ENCODE measurements at regions not wholly inside any gene's neighbourhood (a gene's known extent, or its start where the extent isn't known, plus 50 kb on each side); places are given as distances from the start of the nearest gene placed in this dataset.

- H3K4me3 ChIP-seq: no peak overlapping the region
- no peaks in the 10 kb centered on the region for H3K4me1 ChIP-seq (replicated peaks in 1 of 2)
- peak in 5 of 8 experiments; percentile 37 to 91 (median 68) for ATAC-seq (replicated peaks in 6 of 8)
- WGBS, 10 experiments: 0 to 100% (median 55%) methylated on average over 1 to 2 of the region's 2 CpGs
- no peak overlapping the region for H3K27ac ChIP-seq
- in situ Hi-C loops (cut with MboI; ENCODE audit: low pct_unique_long_range_greater_than_20kb in 2 of 9, low sequenced_read_pairs in 9 of 9, unreplicated experiment in 9 of 9): no loop called here
These were observed 225.5 kb upstream of the GALNT5 start for GRCh38 chr2:157032017-157032416.

DNA sequence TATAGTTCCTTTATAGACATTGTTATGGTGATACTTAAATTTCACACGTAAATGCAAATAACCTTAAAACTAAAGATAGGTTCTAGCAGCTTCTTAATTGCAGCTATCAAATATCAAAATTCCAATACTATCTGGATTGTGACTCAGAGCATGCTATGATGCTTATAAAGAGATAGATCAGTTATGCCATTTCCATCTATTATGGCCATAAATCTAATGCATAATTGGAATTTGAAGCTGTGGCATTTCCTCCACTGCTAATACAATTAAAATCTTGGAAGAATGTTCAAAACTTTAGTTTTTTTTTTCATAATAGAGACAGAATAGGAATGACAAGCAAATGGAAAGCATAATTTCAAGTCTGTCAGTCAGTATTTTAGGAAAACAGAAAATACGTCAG lies 220.8 kb upstream of the GALNT5 start:
- Histone ChIP-seq H3K4me3 (no peak overlapping the region), H3K27ac (no peak overlapping the region), H3K4me1 (replicated peaks in 1 of 2) (no peaks in the 10 kb centered on the region)
- 81 to 100% (median 95%) methylated on average over 1 to 2 of the region's 2 CpGs for WGBS, 10 experiments
- no peak for ATAC-seq (replicated peaks in 6 of 8)
- in situ Hi-C loops (cut with MboI; ENCODE audit: low pct_unique_long_range_greater_than_20kb in 2 of 9, low sequenced_read_pairs in 9 of 9, unreplicated experiment in 9 of 9): no loop called here

GRCh38 chr2:157043786-157044185 lies 213.7 kb upstream of the GALNT5 start:
- 0 to 100% (median 59%) methylated on average over 1 of the region's 1 CpG; no CpG with 5 or more reads in 2 of the 10 experiments for WGBS, 10 experiments
- no peak overlapping the region for H3K4me3 ChIP-seq
- ATAC-seq (replicated peaks in 6 of 8): peak in 2 of 8 experiments; percentile 34 to 50
- H3K4me1 ChIP-seq (replicated peaks in 1 of 2): peaks cover 0 to 3% of the 10 kb centered on the region in 2 donors
- in situ Hi-C loops (cut with MboI; ENCODE audit: low pct_unique_long_range_greater_than_20kb in 2 of 9, low sequenced_read_pairs in 9 of 9, unreplicated experiment in 9 of 9): no loop called here
- H3K27ac ChIP-seq: no peak overlapping the region

DNA sequence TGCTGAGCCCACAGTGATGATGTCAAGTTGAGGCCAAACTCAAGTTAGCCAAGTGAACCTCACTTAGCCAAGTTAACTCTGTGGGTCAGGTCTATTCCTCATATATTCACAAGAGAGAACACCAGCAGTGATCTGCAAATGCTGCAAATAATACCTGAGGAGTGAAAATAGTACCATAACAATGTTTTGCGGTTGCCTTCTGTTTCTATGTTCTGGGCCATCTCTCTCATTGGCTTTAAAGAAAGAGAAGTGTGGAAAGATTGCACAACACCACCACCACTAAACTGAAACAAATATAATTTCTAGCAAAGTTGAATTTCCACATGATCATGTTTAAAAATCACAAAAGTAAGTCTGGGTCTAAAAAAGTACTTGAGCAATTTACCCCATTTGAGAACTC lies 211.1 kb upstream of the GALNT5 start:
- Histone ChIP-seq H3K27ac (no peak overlapping the region), H3K4me1 (replicated peaks in 1 of 2) (peaks cover 0 to 3% of the 10 kb centered on the region in 2 donors), H3K4me3 (no peak overlapping the region)
- in situ Hi-C loops (cut with MboI; ENCODE audit: low pct_unique_long_range_greater_than_20kb in 2 of 9, low sequenced_read_pairs in 9 of 9, unreplicated experiment in 9 of 9): no loop called here
- WGBS, 10 experiments: 80 to 100% (median 100%) methylated on average over 1 of the region's 1 CpG; no CpG with 5 or more reads in 2 of the 10 experiments
- ATAC-seq (replicated peaks in 6 of 8): no peak

DNA sequence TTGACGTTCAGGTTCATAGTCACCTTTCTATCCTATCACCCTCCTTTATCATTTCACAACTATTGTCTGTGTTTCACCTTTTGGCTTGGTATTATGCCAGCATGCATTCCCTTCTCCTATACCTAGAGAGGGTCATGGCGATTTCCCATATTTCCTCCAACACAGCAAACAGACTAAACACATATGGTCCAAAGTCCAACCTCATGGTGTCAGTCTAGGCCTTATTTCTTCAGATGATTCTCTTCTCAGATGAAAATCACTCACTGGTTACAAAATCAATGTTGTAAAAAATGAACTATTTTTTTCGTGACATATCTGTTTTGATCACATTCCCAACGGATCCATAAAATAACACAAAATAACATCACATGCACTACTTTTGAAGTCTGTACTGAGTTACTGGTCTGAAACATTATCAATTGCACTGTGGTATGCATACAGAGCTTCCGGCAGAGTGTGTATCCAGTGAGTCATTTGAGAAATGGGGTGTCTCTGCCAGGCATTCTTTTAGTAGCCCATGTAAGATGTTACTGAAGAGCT lies 204.8 kb upstream of the GALNT5 start:
- Histone ChIP-seq H3K27ac (no peak overlapping the region), H3K4me1 (replicated peaks in 1 of 2) (peaks cover 4% of the 10 kb centered on the region in 2 donors), H3K4me3 (no peak overlapping the region)
- ATAC-seq (replicated peaks in 6 of 8): peak in 4 of 8 experiments; percentile 56 to 98 (median 91)
- in situ Hi-C loops (cut with MboI; ENCODE audit: low pct_unique_long_range_greater_than_20kb in 2 of 9, low sequenced_read_pairs in 9 of 9, unreplicated experiment in 9 of 9): no loop called here
- WGBS, 10 experiments: 4 to 98% (median 81%) methylated on average over 1 to 5 of the region's 5 CpGs; no CpG with 5 or more reads in 2 of the 10 experiments

GRCh38 chr2:157053876-157054275 lies 203.6 kb upstream of the GALNT5 start:
- WGBS, 10 experiments: 67 to 100% (median 89%) methylated on average over 1 of the region's 1 CpG; no CpG with 5 or more reads in 1 of the 10 experiments
- ATAC-seq (replicated peaks in 6 of 8): peak in 2 of 8 experiments; percentile 20 to 29
- H3K4me3 ChIP-seq: no peak overlapping the region
- in situ Hi-C loops (cut with MboI; ENCODE audit: low pct_unique_long_range_greater_than_20kb in 2 of 9, low sequenced_read_pairs in 9 of 9, unreplicated experiment in 9 of 9): no loop called here
- H3K27ac ChIP-seq: no peak overlapping the region
- H3K4me1 ChIP-seq (replicated peaks in 1 of 2): peaks cover 4% of the 10 kb centered on the region in 2 donors

DNA sequence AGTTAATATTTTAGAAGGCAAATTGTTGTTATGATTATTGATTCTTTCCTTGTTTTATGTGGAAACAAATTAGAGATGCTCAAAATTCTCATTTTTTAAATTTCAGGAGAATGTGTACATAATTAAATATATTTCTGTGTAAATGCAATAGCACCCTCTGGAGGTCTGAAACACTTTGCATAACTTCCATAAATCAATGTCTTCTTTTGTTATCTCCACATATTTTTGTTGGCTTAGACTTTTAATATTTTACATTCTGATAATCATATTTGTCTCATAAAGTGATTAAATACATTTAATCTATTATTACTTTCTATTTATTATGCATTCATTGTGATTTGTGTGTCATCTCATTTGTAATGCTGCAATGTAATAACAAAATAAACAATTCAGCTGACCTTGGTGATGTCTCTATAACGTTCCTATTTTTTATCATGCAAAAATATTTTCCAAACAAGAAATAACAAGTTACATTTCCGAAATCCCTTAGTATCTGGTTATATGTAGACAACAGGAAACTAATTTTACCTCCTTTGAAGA lies 201.8 kb upstream of the GALNT5 start:
- H3K4me1 ChIP-seq (replicated peaks in 1 of 2): peaks cover 7 to 10% of the 10 kb centered on the region in 2 donors
- H3K27ac ChIP-seq: no peak overlapping the region
- no peak for ATAC-seq (replicated peaks in 6 of 8)
- in situ Hi-C loops (cut with MboI; ENCODE audit: low pct_unique_long_range_greater_than_20kb in 2 of 9, low sequenced_read_pairs in 9 of 9, unreplicated experiment in 9 of 9): no loop called here
- H3K4me3 ChIP-seq: no peak overlapping the region
- 0 to 73% (median 43%) methylated on average over 2 of the region's 2 CpGs for WGBS, 10 experiments

- WGBS, 10 experiments: 0 to 62% (median 20%) methylated on average over 1 of the region's 1 CpG; no CpG with 5 or more reads in 1 of the 10 experiments
These were observed 201.3 kb upstream of the GALNT5 start for GRCh38 chr2:157056200-157056676.

DNA sequence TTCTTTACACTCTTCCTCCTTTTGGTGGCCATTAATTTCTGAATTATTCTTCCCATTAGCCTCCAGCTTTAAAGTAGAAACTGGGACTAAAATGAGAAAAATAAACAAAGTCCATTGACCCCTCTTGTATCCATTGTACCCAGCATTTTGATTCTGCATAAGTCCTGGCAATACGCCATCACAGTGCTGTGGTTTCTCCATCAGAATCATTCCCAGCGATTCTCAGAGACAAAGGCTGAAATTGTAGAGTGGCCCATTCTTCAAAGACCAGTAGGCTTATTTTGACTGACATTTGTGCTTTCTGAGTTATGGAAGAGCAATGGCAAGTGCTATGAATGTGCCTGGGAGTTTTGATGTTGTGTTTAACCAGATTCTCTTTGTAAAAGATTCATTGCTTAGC lies 199.3 kb upstream of the GALNT5 start:
- 89 to 100% (median 100%) methylated on average over 1 to 2 of the region's 2 CpGs; no CpG with 5 or more reads in 2 of the 10 experiments for WGBS, 10 experiments
- ATAC-seq (replicated peaks in 6 of 8): no peak
- Histone ChIP-seq H3K4me3 (no peak overlapping the region), H3K4me1 (replicated peaks in 1 of 2) (peaks cover 9 to 12% of the 10 kb centered on the region in 2 donors), H3K27ac (no peak overlapping the region)
- in situ Hi-C loops (cut with MboI; ENCODE audit: low pct_unique_long_range_greater_than_20kb in 2 of 9, low sequenced_read_pairs in 9 of 9, unreplicated experiment in 9 of 9): no loop called here

More at GRCh38 chr2:157056200-157056676, 201.3 kb upstream of the GALNT5 start:
- H3K4me3 ChIP-seq: no peak overlapping the region
- H3K27ac ChIP-seq: no peak overlapping the region
- in situ Hi-C loops (cut with MboI; ENCODE audit: low pct_unique_long_range_greater_than_20kb in 2 of 9, low sequenced_read_pairs in 9 of 9, unreplicated experiment in 9 of 9): no loop called here
- peak in 1 of 8 experiments; percentile 59 for ATAC-seq (replicated peaks in 6 of 8)
- H3K4me1 ChIP-seq (replicated peaks in 1 of 2): peaks cover 9 to 12% of the 10 kb centered on the region in 2 donors

- 100% methylated on average over 1 to 2 of the region's 2 CpGs; no CpG with 5 or more reads in 2 of the 10 experiments for WGBS, 10 experiments
- H3K27ac ChIP-seq: no peak overlapping the region
- in situ Hi-C loops (cut with MboI; ENCODE audit: low pct_unique_long_range_greater_than_20kb in 2 of 9, low sequenced_read_pairs in 9 of 9, unreplicated experiment in 9 of 9): no loop called here
- ATAC-seq (replicated peaks in 6 of 8): no peak
- H3K4me3 ChIP-seq: no peak overlapping the region
- H3K4me1 ChIP-seq (replicated peaks in 1 of 2): peaks cover 9 to 10% of the 10 kb centered on the region in 2 donors
These were observed 198.5 kb upstream of the GALNT5 start for GRCh38 chr2:157059036-157059435.

DNA sequence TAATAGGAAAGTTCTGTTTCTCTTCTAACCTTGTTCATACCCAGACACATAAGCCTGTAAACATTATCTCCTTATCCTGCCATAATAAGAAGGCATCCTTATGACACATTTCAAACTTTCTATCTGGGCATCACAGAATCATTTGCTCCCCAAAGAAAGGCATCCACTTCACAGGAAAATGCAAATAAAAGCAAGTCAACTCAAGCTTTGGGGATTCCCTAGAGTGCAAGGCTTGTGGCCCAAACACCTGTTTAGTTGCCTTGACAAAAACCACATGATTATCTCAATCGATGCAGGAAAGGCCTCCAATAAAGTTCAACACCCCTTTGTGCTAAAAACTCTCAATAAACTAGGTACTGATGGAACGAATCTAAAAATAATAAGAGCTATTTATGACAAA lies 195.7 kb upstream of the GALNT5 start:
- Histone ChIP-seq H3K4me1 (replicated peaks in 1 of 2) (peaks cover 5 to 8% of the 10 kb centered on the region in 2 donors), H3K4me3 (no peak overlapping the region), H3K27ac (no peak overlapping the region)
- WGBS, 10 experiments: 0 to 100% (median 51%) methylated on average over 1 to 2 of the region's 2 CpGs; no CpG with 5 or more reads in 2 of the 10 experiments
- ATAC-seq (replicated peaks in 6 of 8): no peak
- in situ Hi-C loops (cut with MboI; ENCODE audit: low pct_unique_long_range_greater_than_20kb in 2 of 9, low sequenced_read_pairs in 9 of 9, unreplicated experiment in 9 of 9): no loop called here

DNA sequence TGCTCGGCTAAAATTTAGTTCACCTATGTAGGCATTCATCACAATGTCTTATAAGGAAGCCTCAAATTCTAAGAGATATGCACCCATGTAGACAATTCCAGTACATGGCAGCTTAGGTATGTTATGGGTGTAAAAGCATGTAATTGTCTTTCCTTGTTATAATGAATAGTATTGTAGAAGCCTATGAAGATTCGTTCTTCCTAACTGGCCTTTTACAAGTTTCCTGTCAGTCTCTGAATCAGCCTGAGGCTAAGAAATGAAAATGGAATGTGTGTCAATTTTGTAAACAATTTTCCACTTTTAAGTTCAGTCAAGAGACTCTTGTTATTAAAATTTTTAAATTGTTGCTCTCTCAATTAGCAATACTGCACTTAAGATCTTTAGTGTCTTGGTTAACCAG lies 189.9 kb upstream of the GALNT5 start:
- H3K27ac ChIP-seq: no peak overlapping the region
- H3K4me1 ChIP-seq (replicated peaks in 1 of 2): no peaks in the 10 kb centered on the region
- H3K4me3 ChIP-seq: no peak overlapping the region
- in situ Hi-C loops (cut with MboI; ENCODE audit: low pct_unique_long_range_greater_than_20kb in 2 of 9, low sequenced_read_pairs in 9 of 9, unreplicated experiment in 9 of 9): no loop called here
- 29 to 100% (median 87%) methylated on average over 1 to 2 of the region's 2 CpGs for WGBS, 10 experiments
- no peak for ATAC-seq (replicated peaks in 6 of 8)

DNA sequence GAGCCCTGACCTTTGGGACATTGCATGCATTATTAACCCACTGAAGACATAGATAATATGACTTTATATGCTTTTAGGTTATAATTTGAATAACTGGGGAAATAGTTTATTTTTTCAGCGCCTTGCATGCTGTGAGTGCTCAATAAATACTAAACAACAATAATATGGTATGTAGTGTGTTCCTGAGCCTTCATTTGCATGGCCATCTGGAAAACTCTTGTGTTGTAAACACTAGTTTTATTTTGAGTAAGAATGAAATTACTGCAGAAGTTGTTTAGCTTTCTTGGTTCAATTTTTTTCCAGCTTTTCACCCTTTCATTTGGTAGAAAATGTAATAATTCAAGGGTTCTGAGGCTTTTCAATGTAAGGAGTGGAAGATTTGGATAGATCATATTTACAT lies 189.3 kb upstream of the GALNT5 start:
- no peak for ATAC-seq (replicated peaks in 6 of 8)

More for the DNA sequence above, 189.3 kb upstream of the GALNT5 start:
- Histone ChIP-seq H3K27ac (no peak overlapping the region), H3K4me1 (replicated peaks in 1 of 2) (no peaks in the 10 kb centered on the region), H3K4me3 (no peak overlapping the region)
- 20 to 100% (median 82%) methylated on average over 1 of the region's 1 CpG; no CpG with 5 or more reads in 2 of the 10 experiments for WGBS, 10 experiments
- in situ Hi-C loops (cut with MboI; ENCODE audit: low pct_unique_long_range_greater_than_20kb in 2 of 9, low sequenced_read_pairs in 9 of 9, unreplicated experiment in 9 of 9): no loop called here

Data from motor neuron (in vitro differentiated cells).